ENCODE measurements at regions not wholly inside any gene's neighbourhood (a gene's known extent, or its start where the extent isn't known, plus 50 kb on each side); places are given as distances from the start of the nearest gene placed in this dataset.

DNA sequence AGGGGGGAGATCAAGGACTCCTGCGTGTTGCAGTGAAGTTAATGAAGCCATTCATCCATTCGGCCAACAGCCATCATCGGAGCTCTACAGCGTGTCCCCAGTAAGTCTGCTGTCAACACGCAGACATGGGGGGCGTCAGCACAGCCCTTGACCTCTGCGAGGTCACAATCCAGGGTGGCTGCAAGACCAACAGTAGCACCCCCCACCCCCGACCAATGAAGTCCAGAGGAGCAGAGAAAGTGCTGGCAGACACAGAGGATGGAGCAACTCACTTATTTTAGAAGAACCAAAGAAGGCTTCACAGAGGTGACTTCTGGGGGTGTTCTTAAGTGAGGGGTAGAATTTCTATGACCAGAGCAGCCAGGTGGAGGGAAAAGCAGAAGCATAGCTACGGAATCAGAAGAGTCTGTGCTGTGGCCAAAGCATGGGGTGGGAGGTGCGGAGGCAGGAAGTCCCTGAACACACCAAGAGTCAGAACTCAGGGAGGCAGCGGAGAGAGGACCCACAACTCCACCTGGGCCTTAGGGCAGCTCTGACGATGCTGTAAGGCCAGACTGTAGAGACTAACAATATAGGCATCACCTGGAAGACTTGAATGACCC, 185.4 kb downstream of the FOXO1 start:
- TF ChIP-seq, protein P1, sequence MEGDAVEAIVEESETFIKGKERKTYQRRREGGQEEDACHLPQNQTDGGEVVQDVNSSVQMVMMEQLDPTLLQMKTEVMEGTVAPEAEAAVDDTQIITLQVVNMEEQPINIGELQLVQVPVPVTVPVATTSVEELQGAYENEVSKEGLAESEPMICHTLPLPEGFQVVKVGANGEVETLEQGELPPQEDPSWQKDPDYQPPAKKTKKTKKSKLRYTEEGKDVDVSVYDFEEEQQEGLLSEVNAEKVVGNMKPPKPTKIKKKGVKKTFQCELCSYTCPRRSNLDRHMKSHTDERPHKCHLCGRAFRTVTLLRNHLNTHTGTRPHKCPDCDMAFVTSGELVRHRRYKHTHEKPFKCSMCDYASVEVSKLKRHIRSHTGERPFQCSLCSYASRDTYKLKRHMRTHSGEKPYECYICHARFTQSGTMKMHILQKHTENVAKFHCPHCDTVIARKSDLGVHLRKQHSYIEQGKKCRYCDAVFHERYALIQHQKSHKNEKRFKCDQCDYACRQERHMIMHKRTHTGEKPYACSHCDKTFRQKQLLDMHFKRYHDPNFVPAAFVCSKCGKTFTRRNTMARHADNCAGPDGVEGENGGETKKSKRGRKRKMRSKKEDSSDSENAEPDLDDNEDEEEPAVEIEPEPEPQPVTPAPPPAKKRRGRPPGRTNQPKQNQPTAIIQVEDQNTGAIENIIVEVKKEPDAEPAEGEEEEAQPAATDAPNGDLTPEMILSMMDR (IDR thresholded peaks at IDR 0.05): no peak
- no peak for TF ChIP-seq POLR2A (IDR thresholded peaks at IDR 0.05)
